Pancreas (tissue), 10 donors: ENCODE measurements at regions not wholly inside any gene's neighbourhood (a gene's known extent, or its start where the extent isn't known, plus 50 kb on each side); places are given as distances from the start of the nearest gene placed in this dataset.

Experiments used
- ATAC-seq, 4 donors: fragments of 200-7000 bp; cut with Tn5 transposase; one replicate each; pipeline versions ENCODE4 v1.8.0 to v1.9.1; 2020; ENCODE audit warnings: mild to moderate bottlenecking in 4 of 4, moderate library complexity in 4 of 4
- DNase-seq, 6 donors: peaks; one replicate each; pipeline ENCODE4 v3.0.0-alpha.2; 2020
- FAIRE-seq: peaks from 2 replicates; lab custom pipeline; 2012; peaks lifted over from hg19 to GRCh38; lab: Jason Lieb, UNC
- H3K27ac ChIP-seq, 4 donors: fragments of 200-600 bp; sonication (generic); 1 replicate in 3 of 4; 2 replicates in 1 of 4; pipeline versions ENCODE4 v1.5.0 to v1.8.0; 2020
- H3K27me3 ChIP-seq, 4 donors: fragments of 200-600 bp; one replicate each; pipeline ENCODE4 v1.8.0; 2021
- H3K36me3 ChIP-seq, 3 donors: fragments of 200-600 bp; sonication (generic) in 1 of 3; one replicate each; pipeline versions ENCODE4 v1.5.0 to v1.8.0; 2020 to 2021
- H3K4me1 ChIP-seq, 3 donors: fragments of 200-600 bp; one replicate each; pipeline ENCODE4 v1.8.0; 2021
- H3K4me3 ChIP-seq, 4 donors: fragments of 200-600 bp; sonication (generic) in 2 of 4; one replicate each; pipeline versions ENCODE4 v1.5.0 to v1.8.0; 2020 to 2021
- H3K9me3 ChIP-seq, 4 donors: fragments of 200-600 bp; one replicate each; pipeline ENCODE4 v1.8.0; 2021
- CTCF ChIP-seq, 4 donors: fragments of 200-600 bp; sonication (generic) in 3 of 4; IDR thresholded peaks; one replicate each; pipeline versions ENCODE4 v1.5.0 to v1.8.0; 2021; ENCODE audit warnings: antibody characterized with exemption in 4 of 4
- WGBS, 2 donors: extraction: QIAGEN DNeasy Blood & Tissue Kit; methylation state at CpG; one replicate each; pipeline ENCODE4 v1.1.7; 2013; 5-methylcytosine and 5-hydroxymethylcytosine counted together
- intact Hi-C, 3 donors: fragments of 100-400 bp; cut with DNase I; formaldehyde crosslinking; loops; one replicate each; pipeline versions ENCODE4 v1.11.1 to v1.14.2; 2022
- donor health status: healthy with polysubstance abuse.
- donor health status: DM: no; HTN: no; CAD: no; lungs with moderate emphysema.
- donor health status: DM: no; HTN: no; CAD: no.
- donor health status: control.
- donor health status: control.
- donor health status: Bipolar disorder and iron deficiency.
- donor health status: DM: yes; HTN: yes; CAD: no.
- donor health status: DM: no; HTN: no; CAD: no.
- donor health status: DM: no; HTN: no; CAD: no.
- donor health status: DM: yes; HTN: yes; CAD: no.

GRCh38 chr3:35987386-35987785, 348.1 kb downstream of the ARPP21 start:
- H3K4me3 ChIP-seq = no peak overlapping the region
- intact Hi-C loops = no loop called here
- FAIRE-seq = no peak
- ATAC-seq = no peak
- no peak for DNase-seq
- no peaks in the 10 kb centered on the region for H3K4me1 ChIP-seq
- no peak overlapping the region for H3K27ac ChIP-seq
- no peaks in the 10 kb centered on the region for H3K9me3 ChIP-seq
- peaks cover 0 to 3% (median 0%) of the 10 kb centered on the region in 4 donors for H3K27me3 ChIP-seq
- no peaks in the 10 kb centered on the region for H3K36me3 ChIP-seq
- TF ChIP-seq CTCF (IDR thresholded peaks at IDR 0.05) = no peak

GRCh38 chr3:35992041-35992440, 352.7 kb downstream of the ARPP21 start:
- no peaks in the 10 kb centered on the region for H3K4me1 ChIP-seq
- H3K27me3 ChIP-seq = no peaks in the 10 kb centered on the region
- DNase-seq = no peak
- H3K36me3 ChIP-seq = no peaks in the 10 kb centered on the region
- TF ChIP-seq CTCF (IDR thresholded peaks at IDR 0.05) = no peak
- intact Hi-C loops = no loop called here
- no peak overlapping the region for H3K4me3 ChIP-seq
- 55 to 87% methylated on average over 2 of the region's 2 CpGs for WGBS, 2 donors
- no peak for FAIRE-seq
- no peak for ATAC-seq
- no peak overlapping the region for H3K27ac ChIP-seq
- H3K9me3 ChIP-seq = no peaks in the 10 kb centered on the region

GRCh38 chr3:36011791-36012190, 368.5 kb upstream of the STAC start:
- no peak for ATAC-seq
- Histone ChIP-seq H3K9me3 (no peaks in the 10 kb centered on the region), H3K4me1 (no peaks in the 10 kb centered on the region), H3K27ac (no peak overlapping the region), H3K36me3 (no peaks in the 10 kb centered on the region), H3K4me3 (no peak overlapping the region), H3K27me3 (no peaks in the 10 kb centered on the region)
- no peak for TF ChIP-seq CTCF (IDR thresholded peaks at IDR 0.05)
- 67 to 78% methylated on average over 2 of the region's 2 CpGs for WGBS, 2 donors
- DNase-seq = no peak
- intact Hi-C loops = no loop called here
- FAIRE-seq = no peak

GRCh38 chr3:36013425-36013824, 366.9 kb upstream of the STAC start:
- H3K27ac ChIP-seq = no peak overlapping the region

GRCh38 chr3:36025232-36025631, 355.1 kb upstream of the STAC start:
- no peak for TF ChIP-seq CTCF (IDR thresholded peaks at IDR 0.05)

More at GRCh38 chr3:36013425-36013824, 366.9 kb upstream of the STAC start:
- Histone ChIP-seq H3K9me3 (no peaks in the 10 kb centered on the region), H3K27me3 (peaks cover 0 to 5% (median 0%) of the 10 kb centered on the region in 4 donors), H3K4me3 (no peak overlapping the region), H3K4me1 (no peaks in the 10 kb centered on the region), H3K36me3 (no peaks in the 10 kb centered on the region)
- DNase-seq = no peak
- FAIRE-seq = no peak
- intact Hi-C loops = no loop called here
- TF ChIP-seq CTCF (IDR thresholded peaks at IDR 0.05) = no peak
- 18 to 27% methylated on average over 1 of the region's 1 CpG for WGBS, 2 donors
- ATAC-seq = no peak

More at GRCh38 chr3:36025232-36025631, 355.1 kb upstream of the STAC start:
- no peak overlapping the region for H3K4me3 ChIP-seq
- H3K27ac ChIP-seq = no peak overlapping the region
- ATAC-seq (no peak), DNase-seq (no peak), FAIRE-seq (no peak)
- no peaks in the 10 kb centered on the region for H3K36me3 ChIP-seq
- no peaks in the 10 kb centered on the region for H3K4me1 ChIP-seq
- 57 to 75% methylated on average over 3 of the region's 3 CpGs for WGBS, 2 donors
- intact Hi-C loops = no loop called here
- H3K9me3 ChIP-seq = no peaks in the 10 kb centered on the region
- no peaks in the 10 kb centered on the region for H3K27me3 ChIP-seq
